NT2/D1 (cell line): ENCODE measurements at regions not wholly inside any gene's neighbourhood (a gene's known extent, or its start where the extent isn't known, plus 50 kb on each side); places are given as distances from the start of the nearest gene placed in this dataset.

Source experiments
- SUZ12 ChIP-seq: IDR thresholded peaks from 2 replicates; pipeline ENCODE4 v1.6.1; 2011; ENCODE audit not compliant: insufficient read length, insufficient read depth; ENCODE audit errors: extremely low read depth
- ZNF274 ChIP-seq: IDR thresholded peaks from 2 replicates; pipeline ENCODE4 v1.6.1; 2011; ENCODE audit warnings: mild to moderate bottlenecking, low read depth, low read length

DNA sequence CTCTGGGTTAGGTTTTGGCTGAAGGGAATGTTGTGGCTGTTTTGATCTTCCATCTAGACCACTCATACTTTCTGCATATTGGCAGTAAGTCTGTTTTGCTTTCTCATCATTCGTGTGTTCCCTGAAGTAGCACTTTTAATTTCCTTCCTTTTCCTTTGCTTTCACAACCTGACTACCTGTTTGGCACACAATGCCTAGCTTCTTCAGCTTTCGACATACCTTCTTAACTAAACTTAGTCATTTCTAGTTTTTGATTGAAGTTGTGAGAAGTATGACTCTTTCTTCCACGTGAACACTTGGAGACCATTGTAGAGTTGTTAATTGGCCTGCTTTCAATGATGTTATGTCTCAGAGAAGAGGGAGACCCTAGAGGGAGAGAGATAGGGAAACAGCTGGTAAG, 123.6 kb upstream of the EPB41L3 start:
- TF ChIP-seq ZNF274 = no peak
- TF ChIP-seq SUZ12 = no peak
